HG02981 (cell line): ENCODE measurements at regions not wholly inside any gene's neighbourhood (a gene's known extent, or its start where the extent isn't known, plus 50 kb on each side); places are given as distances from the start of the nearest gene placed in this dataset.
A peak's percentile ranks its signal among the peaks of the same experiment; 100 is the strongest.
"Not testable (repeated sequence)": the region's sequence is repeated elsewhere in the genome, so short reads cannot be mapped to it uniquely, and the experiment has no call there.

ENCODE experiments used
- ATAC-seq: cut with Tn5 transposase; IDR thresholded peaks from one replicate; pipeline ENCODE4 v1.9.1; 2021; ENCODE audit warnings: mild to moderate bottlenecking, moderate library complexity; ENCODE audit not compliant: unreplicated experiment

DNA sequence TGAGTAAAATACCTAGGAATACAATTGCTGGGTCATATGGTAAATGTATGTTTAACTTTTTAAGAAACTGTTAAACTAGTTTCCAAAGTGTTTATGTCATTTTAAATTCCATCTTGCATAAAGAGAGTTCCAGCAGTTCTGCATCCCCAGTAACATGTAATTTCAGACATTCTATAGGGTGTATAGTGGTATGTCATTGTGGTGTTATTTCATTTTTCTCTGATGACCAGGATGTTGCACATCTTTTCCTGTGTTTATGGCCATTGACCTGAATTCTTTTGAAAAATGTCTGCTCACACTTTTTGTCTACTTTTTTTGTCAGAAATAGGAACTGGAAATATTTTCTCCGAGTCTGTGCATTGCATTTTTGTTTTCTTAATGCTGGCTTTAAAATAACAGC is 128.9 kb downstream of the TMEM200A start:
- no peak for ATAC-seq

DNA sequence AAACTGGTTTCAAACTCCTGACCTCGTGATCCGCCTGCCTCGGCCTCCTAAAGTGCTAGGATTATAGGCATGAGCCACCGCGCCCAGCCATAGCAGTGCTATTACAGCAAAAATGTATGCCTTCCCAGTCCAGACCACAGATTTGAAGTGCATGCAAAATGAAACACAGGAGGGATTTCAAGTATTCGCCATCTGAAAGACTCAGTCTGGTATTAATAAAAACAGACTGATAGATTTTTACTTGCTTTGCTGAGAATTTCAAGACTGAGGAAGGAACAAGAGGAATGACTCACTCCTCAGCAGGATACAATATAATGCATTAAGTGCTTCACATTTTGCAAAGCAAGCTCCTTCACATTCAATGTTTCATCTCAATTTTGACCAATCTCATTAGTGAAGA is 134.9 kb downstream of the TMEM200A start:
- no peak for ATAC-seq

DNA sequence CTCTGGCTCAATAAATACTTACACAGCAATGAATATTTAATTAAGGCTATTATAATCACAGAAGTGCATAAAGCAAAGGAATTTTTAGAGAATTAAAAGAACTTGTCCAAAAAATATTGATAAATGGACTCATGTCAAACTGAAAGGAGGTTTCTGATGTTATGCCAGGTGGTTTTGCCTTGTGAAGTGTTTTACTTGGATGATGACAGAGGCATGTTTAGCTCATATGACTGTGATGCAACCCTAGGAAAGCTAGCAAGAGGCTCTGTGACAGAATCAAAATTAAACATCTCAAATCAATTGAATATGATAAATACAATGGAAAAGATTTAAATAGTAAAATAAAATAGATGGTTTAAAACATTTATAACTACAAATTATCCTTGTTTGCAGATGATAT is 137.3 kb downstream of the TMEM200A start:
- no peak for ATAC-seq

DNA sequence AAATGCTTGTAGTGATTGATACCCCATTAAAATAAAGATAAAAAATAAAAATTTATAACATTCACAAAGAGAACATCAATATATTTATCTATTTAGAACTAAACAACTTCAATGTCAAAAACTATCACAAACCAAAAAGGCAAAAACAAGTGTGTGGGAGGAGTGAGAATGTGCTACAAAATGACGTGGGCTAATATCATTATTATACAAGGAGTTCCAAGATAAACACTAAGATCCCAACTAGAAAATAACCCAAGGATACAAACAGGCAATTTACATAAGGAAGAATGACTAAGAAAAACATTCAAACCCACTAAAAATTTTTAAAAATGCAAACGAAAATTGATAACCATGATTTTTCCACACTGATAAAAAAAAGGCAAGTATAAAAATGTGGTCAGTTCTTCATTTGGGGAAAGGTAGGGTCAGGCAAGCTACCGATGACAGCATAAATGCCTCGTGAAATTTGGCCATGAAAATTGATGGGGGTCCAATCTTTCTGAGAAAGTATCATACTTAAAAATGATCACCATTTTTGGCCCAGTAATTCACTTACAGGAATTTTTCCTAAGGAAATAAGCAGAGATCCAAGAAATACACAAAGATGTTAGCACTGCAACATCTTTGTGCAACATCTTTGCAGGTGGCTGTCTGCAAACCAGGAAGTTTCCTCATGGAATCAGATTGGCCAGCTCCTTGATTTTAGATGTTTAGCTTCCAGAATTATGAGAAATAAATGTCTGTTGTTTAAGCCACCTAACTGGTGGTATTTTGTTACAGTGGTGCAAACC is 140.2 kb downstream of the TMEM200A start:
- ATAC-seq, result no peak

DNA sequence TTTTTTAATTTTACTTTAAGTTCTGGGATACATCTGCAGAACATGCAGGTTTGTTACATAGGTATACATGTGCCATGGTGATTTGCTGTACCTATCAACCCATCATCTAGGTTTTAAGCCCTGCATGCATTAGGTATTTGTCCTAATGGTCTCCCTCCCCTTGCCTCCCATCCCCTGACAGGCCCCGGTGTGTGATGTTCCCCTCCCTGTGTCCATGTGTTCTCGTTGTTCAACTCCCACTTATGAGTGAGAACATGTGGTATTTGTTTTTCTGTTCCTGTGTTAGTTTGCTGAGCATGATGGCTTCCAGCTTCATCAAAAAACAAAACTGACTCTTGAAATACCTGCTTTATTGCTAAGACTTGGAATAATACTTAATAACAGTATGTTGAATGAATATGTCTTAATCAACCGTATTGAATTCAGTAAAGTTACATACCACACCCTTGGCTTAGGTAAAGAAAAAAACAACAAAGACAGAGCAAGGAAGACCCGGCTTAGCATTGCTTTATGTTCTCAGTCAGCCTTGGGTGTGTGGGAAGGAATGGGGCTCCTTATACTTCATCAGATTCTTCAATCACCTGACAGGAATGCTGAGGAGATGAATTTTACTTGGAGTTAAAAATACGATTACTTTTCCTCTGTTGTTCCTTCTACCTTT is 141.3 kb downstream of the TMEM200A start:
- not testable (repeated sequence) for ATAC-seq

DNA sequence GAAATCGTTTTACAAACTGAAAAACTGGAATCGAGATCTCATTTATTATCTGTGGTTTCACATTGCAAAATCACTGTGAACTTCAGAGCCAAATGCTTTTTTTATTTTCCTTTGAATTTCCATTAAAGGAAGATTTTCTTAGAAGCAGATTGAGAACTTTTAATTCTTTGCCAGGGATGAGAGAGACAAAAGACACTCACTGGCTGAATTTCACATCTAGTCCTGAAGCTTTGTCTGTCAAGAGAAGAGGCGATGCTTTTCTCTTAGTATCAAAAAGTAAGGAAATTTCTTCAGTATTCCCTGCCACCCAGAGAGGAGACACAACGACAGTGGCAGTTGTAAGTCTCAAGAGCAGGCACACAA is 141.8 kb downstream of the TMEM200A start:
- no peak for ATAC-seq

DNA sequence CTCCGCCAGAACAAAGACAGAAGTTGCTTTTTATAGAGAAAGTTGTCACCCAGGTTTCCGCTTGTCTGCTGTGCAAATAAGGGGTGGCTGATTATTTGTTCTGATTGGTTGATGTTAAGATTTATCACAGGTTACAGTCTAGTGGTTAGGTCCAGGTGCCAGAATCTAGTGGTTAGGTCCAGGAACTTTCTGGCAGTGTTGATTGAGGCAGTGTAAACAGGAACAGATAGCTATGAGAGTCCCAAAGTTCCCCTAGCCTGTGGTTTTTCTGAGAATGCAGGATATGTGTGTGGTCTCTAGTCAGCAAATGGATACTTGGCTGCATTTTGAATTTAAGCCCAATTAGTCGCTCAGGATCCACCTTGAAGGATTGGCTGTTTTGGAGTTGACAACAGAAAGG is 148.0 kb downstream of the TMEM200A start:
- ATAC-seq, result peak; percentile 55

DNA sequence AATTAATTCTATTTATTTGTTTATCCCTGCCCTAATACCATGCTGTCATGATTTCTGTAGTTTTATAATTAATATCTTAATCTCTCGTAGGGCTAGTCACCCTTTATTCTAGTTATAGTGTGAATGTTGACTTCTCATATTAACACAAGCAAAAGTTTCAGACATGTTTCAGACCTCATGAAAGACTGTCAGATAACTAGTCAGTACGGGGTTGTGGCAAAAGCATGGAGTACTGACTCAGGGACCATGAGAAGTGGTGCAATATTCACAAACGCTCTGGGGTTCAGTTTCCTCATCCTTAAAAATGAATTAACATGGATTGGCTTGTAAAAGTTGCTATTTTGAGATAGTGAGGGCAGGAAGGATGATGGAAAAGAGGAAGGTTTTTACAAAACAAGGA is 148.9 kb downstream of the TMEM200A start:
- ATAC-seq, result no peak

DNA sequence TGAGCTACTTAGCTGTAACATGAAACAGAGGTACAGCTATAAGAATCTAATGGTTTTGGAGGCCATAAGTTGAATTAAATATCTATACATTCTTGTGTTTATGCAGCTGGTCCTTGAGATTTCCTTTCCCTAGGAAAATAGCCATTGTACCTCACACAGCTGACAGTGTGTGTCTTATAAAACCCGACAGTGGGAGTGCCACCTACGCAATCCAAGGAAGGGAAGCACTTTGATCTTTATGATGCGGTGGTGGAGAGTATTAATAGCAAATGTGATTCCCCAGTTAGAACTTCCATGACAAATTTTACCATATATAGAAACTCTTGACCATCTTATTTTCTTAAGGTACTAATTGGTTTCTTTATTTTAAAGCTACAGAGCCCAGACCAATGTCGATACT is 149.5 kb downstream of the TMEM200A start:
- ATAC-seq, result no peak

DNA sequence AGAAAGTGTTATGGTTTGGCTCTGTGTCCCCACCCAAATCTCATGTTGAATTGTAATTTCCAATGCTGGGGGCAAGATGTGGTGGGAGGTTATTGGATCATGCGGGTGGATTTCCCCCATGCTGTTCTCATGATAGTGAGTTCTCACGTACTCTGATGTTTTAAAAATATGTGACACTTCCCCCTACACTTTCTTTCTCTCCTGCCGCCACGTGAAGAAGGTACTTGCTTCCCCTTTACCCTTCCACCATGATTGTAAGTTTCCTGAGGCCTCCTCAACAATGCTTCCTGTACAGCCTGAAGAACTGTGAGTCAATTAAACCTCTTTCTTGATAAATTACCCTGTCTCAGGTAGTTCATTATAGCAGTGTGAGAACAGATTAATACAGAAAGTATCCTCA is 150.8 kb downstream of the TMEM200A start:
- no peak for ATAC-seq

DNA sequence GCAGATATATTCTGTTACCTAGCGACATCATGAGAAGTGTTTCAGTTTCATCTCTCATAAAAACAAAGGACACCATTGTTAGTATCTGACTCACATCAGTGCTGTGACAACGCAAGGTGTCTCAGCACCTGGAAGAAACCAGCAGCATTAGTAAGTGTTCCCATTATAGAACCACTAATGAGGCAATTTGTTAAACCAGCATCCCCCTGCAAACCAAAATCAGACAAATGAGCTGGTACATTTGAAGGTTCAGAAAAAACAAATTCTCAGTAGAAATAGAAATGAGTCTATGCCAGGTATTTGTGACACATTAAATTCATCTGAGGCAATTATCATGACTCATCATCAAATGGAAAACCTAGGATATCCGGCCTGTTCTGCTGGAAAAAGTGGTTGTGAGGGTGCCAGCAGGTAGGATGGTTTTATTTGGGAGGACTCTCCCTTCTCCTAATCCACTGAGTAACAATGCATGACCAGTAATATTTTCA is 151.7 kb downstream of the TMEM200A start:
- peak; percentile 79 for ATAC-seq

DNA sequence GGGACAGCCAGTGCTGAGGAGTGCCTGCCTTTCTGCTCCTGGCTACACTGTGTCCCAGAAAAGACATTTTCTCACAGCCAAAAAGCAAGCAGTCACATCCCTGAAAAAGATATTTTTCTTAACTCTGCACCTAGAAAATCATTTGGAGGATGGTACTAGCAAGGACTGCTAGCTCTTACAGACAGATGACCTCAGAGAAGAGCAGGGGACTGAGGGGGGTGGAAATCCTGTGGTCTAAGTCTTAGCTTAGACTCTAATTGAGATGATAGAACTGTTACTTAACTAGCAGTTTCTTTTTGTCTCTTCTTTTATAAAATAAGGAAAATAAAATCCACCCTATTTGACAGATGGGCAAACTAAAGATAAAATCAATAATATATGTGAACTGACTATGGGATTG is 152.8 kb downstream of the TMEM200A start:
- no peak for ATAC-seq

DNA sequence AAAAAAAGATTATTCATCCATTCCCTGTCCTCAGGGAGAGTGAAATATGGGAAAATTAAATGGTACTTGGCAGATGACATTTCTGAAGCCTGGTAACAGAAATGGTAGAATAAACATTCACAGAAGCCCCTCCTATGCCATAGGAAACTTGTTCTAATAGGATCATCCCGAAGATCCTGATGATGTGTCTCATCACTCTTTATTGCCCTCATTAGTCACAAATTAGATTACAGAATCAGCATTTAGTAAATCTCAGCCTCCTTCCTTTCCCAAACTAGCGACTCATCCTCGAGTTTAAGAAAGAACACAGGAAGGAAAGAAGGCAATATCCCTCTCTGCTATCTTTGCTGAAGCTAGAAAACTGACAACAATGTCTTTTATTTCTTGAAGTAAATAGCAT is 154.4 kb downstream of the TMEM200A start:
- ATAC-seq, result no peak

DNA sequence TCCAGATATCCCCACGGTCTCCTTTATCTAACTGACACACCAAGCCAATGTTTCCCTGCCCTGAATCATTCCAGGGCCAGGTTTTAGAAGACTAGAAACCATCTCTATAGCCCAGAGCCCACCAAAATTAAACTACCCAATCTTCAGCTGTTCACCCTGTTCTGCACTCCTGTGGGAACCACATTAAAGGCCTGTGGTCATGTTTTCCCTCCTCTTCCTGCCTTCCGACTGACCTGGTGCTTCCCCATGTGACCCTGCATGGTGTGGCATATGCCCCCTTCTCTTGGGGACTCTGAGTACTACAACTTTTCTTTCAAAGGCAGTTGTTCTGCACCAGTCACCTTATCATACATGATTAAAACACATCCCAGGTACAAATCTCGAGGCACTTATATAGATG is 155.0 kb downstream of the TMEM200A start:
- no peak for ATAC-seq

DNA sequence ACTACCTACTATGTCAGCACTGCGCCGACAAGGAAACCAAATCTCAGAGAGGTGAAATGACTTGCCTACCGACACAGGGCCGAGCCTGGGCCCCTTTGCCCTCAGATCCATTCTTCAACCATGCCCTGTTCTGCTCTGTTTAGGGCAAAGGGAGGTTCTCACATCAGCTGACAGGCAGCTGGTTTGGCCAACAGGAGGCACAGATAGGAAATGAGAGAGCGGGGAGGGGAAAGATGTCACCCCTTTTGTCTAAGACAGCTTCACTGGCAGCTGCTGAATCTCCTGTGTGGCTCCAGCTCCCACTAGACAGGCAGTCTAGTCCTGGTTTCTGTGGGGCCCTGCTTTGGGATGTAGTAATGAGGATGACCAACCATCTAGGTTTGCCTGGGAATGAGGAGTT is 158.7 kb downstream of the TMEM200A start:
- no peak for ATAC-seq

DNA sequence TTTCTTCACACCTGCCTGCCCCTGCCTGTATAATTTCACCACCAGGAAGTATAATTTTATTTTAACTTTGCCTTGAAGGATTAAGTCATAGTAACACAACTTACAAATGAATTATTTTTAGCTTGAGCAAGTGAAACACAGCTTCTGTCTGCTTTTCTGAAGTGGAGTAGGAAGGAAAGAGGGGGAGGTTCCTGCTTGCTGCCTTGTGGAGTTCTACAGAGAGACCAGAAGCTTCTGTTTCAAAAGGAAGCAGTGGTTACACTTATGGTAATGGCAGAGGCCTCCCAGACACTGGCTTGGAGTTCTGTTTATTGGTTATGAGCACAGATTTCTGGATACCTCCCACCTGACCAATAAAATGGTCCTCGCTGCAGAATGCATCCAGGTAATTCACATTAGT is 159.6 kb downstream of the TMEM200A start:
- no peak for ATAC-seq

DNA sequence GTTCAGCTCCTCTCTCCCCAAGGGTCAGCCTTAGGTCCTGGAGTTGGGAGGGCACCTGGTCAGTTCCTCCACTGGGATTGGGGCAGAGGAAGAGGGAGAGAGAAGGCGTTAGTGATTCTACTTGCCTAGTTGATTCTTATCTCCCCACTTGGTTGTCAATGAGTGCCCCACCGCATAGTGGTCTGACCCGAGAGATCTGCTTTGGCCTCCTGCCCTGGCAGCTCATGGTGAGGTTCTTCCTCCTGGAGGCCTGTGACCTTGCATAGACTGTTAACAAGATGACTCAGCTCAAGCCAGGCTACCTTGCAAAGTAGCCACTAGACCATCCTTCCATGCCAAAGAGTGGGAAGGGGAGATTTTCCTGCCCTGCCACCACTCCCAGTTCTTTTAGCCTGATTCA is 160.6 kb downstream of the TMEM200A start:
- ATAC-seq, result no peak

DNA sequence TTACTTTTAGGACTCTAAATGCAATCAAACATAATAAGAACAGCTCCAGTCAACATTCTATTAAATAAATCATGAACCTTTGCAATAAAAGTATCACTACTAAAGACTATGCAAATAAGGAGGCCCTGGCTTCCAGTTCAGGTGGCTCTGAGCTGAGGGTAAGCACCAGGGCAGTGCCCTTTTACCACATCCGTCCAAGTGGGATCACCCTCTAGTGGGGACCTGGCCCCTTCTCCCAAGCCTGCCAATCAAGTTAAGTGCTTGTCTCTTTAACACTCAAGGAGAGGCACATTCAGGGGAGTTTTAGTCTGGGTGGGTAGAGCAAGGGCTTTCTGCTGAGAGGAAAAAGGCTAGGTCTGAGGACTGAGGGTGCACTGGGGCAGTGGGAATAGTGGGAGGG is 161.4 kb downstream of the TMEM200A start:
- no peak for ATAC-seq

DNA sequence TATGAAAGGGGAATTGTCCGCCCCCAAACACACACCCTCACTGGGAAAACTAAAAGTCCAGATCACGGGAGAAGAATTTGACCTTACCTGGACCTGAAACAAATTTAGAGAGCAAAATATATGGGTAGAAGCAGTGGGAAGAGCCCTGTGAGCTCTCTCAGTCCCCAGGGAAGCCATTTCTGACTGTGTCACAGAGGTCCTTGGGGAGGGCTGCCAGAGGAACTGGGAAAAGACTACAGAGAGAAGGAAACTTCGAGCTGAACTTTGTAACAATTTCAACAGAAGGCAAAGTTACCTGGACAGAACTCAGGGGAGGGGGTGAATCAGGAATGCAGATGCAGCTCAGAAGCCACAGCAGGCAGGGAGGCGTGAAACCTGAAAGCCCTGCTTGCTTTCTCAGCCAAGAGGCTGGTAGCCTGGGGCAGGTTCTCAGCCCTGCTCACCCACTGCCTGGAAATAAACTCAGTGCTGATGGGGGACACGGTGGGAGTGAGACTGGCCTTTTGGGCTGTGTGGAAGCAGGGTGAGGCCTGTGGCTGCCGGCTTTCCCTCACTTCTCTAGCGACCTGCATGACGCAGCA is 163.8 kb downstream of the TMEM200A start:
- no peak for ATAC-seq

DNA sequence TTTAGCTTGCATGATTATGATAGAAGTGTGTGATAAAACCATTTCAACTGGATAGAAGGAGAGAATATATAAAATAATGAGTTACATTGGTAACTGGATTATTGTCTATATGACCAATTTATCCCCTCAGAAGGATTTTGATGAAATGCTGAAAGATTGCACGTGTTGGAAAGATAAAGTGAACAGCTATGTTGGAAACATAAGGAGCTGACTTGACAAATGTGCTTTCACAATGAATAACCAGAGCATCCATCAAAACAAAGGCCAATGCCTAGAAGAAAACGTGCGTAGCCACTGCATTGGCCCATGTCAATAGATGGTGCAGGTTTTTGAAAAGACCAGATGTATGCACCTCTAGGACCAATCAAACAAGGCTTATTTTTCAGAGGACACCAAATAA is 168.8 kb downstream of the TMEM200A start:
- ATAC-seq, result no peak

DNA sequence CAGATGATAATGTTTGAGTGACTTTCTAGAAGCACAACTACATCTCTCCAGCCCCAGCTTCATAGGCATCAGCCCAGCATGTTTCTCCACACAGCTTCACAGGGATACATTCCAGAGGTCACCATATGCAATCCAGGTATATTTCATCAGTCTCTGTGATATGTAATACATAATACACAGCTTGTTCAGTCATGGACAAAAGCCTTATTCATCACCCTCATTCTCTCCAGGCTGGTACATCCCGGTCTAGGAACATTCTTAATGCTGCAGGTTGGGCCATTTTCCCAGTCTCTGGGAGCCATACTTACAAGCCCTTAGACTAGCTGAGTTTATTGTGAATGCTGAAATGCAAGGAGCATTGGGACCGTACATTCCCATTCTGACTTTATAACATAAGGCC is 169.4 kb downstream of the TMEM200A start:
- no peak for ATAC-seq

DNA sequence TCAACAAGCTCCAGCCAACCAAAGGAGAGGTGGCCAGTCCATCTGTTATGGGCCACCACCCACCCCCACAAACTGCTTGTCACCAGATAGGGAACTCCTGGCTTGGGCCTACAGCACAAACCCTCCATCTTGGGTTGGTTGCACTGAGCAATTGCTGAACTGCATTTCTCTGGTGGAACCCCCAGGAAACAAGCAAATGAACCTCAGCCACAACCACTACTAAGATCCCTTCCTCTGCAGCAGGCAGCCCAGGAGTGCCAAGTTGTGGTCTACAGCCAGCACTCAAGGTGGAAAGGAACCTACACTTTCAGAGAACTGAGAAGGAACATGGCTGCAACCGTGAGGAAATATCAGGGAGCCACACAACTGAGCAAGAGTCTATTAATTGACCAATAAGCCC is 171.6 kb downstream of the TMEM200A start:
- no peak for ATAC-seq
